ENCODE measurements at regions not wholly inside any gene's neighbourhood (a gene's known extent, or its start where the extent isn't known, plus 50 kb on each side); places are given as distances from the start of the nearest gene placed in this dataset.
A peak's percentile ranks its signal among the peaks of the same experiment; 100 is the strongest.

GRCh38 chr9:104980039-104980654, 52.2 kb upstream of the ABCA1 start:
- no peak overlapping the region for H3K4me3 ChIP-seq
- no peak for TF ChIP-seq CTCF (IDR thresholded peaks at IDR 0.05; ENCODE audit: low read depth, low read length)
- no peaks in the 10 kb centered on the region for H3K27me3 ChIP-seq
- H3K9me3 ChIP-seq (ENCODE audit: low read depth), result no peaks in the 10 kb centered on the region
- DNase-seq (ENCODE audit: low read depth in 1 of 2, low spot score in 1 of 2), result no peak
- no peaks in the 10 kb centered on the region for H3K36me3 ChIP-seq
- H3K4me1 ChIP-seq (ENCODE audit: low read depth), result no peaks in the 10 kb centered on the region
- H3K27ac ChIP-seq, result no peak overlapping the region

- Histone ChIP-seq H3K4me1 (ENCODE audit: low read depth) (no peaks in the 10 kb centered on the region), H3K9me3 (ENCODE audit: low read depth) (no peaks in the 10 kb centered on the region), H3K27me3 (no peaks in the 10 kb centered on the region), H3K4me3 (no peak overlapping the region), H3K36me3 (no peaks in the 10 kb centered on the region), H3K27ac (no peak overlapping the region)
- DNase-seq (ENCODE audit: low read depth in 1 of 2, low spot score in 1 of 2), result peak in 1 of 2 donors; percentile 24
- no peak for TF ChIP-seq CTCF (IDR thresholded peaks at IDR 0.05; ENCODE audit: low read depth, low read length)
Measured at GRCh38 chr9:104981543-104982129, 53.7 kb upstream of the ABCA1 start.

GRCh38 chr9:104982543-104982942, 54.6 kb upstream of the ABCA1 start:
- H3K36me3 ChIP-seq, result no peaks in the 10 kb centered on the region
- TF ChIP-seq CTCF (IDR thresholded peaks at IDR 0.05; ENCODE audit: low read depth, low read length), result no peak
- H3K27ac ChIP-seq, result no peak overlapping the region
- no peaks in the 10 kb centered on the region for H3K9me3 ChIP-seq (ENCODE audit: low read depth)
- no peak overlapping the region for H3K4me3 ChIP-seq
- no peaks in the 10 kb centered on the region for H3K27me3 ChIP-seq
- H3K4me1 ChIP-seq (ENCODE audit: low read depth), result no peaks in the 10 kb centered on the region
- no peak for DNase-seq (ENCODE audit: low read depth in 1 of 2, low spot score in 1 of 2)

- Histone ChIP-seq H3K4me1 (ENCODE audit: low read depth) (no peaks in the 10 kb centered on the region), H3K36me3 (no peaks in the 10 kb centered on the region), H3K27ac (no peak overlapping the region), H3K27me3 (no peaks in the 10 kb centered on the region), H3K9me3 (ENCODE audit: low read depth) (no peaks in the 10 kb centered on the region), H3K4me3 (no peak overlapping the region)
- no peak for DNase-seq (ENCODE audit: low read depth in 1 of 2, low spot score in 1 of 2)
- TF ChIP-seq CTCF (IDR thresholded peaks at IDR 0.05; ENCODE audit: low read depth, low read length), result no peak
Measured at GRCh38 chr9:104983491-104983890, 55.5 kb upstream of the ABCA1 start.

- Histone ChIP-seq H3K4me1 (ENCODE audit: low read depth) (no peaks in the 10 kb centered on the region), H3K9me3 (ENCODE audit: low read depth) (no peaks in the 10 kb centered on the region), H3K4me3 (no peak overlapping the region), H3K36me3 (no peaks in the 10 kb centered on the region), H3K27ac (no peak overlapping the region), H3K27me3 (no peaks in the 10 kb centered on the region)
- no peak for DNase-seq (ENCODE audit: low read depth in 1 of 2, low spot score in 1 of 2)
- no peak for TF ChIP-seq CTCF (IDR thresholded peaks at IDR 0.05; ENCODE audit: low read depth, low read length)
Measured at GRCh38 chr9:104984121-104984520, 56.2 kb upstream of the ABCA1 start.
